Lung (tissue), 11 donors: ENCODE measurements at regions not wholly inside any gene's neighbourhood (a gene's known extent, or its start where the extent isn't known, plus 50 kb on each side); places are given as distances from the start of the nearest gene placed in this dataset.

Experiments
- ATAC-seq: fragments of 200-7000 bp; cut with Tn5 transposase; one replicate; pipeline ENCODE4 v1.9.1; 2020; ENCODE audit warnings: moderate number of reproducible peaks; ENCODE audit not compliant: insufficient read depth, low FRiP score
- DNase-seq, 3 donors: peaks; one replicate each; pipeline ENCODE4 v3.0.0-alpha.2; 2013 to 2017
- H3K27ac ChIP-seq, 2 donors: one replicate each; pipeline ENCODE4 v1.5.1; 2013; ENCODE audit warnings: mild to moderate bottlenecking in 2 of 2, moderate library complexity in 2 of 2, control low read depth in 1 of 2, inconsistent platforms in 1 of 2, low read depth in 1 of 2, low read length in 1 of 2
- H3K27me3 ChIP-seq, 3 donors: one replicate each; pipeline ENCODE4 v1.5.1; 2013; ENCODE audit warnings: low read length in 2 of 3; ENCODE audit not compliant: control insufficient read depth in 3 of 3, insufficient read depth in 3 of 3
- H3K36me3 ChIP-seq, 4 donors: one replicate each; pipeline ENCODE4 v1.5.1; 2013; ENCODE audit warnings: low read length in 4 of 4, mild to moderate bottlenecking in 1 of 4, moderate library complexity in 1 of 4; ENCODE audit not compliant: control insufficient read depth in 4 of 4, insufficient read depth in 4 of 4
- H3K4me1 ChIP-seq, 5 donors: one replicate each; pipeline ENCODE4 v1.5.1; 2013; ENCODE audit warnings: low read length in 5 of 5, mild to moderate bottlenecking in 2 of 5, moderate library complexity in 1 of 5; ENCODE audit not compliant: control insufficient read depth in 5 of 5, insufficient read depth in 5 of 5
- H3K4me3 ChIP-seq: one replicate; pipeline ENCODE4 v1.5.1; 2013; ENCODE audit warnings: mild to moderate bottlenecking, control low read depth, moderate library complexity
- H3K9ac ChIP-seq, 2 donors: one replicate each; pipeline ENCODE4 v1.5.1; 2013; ENCODE audit warnings: low read length in 2 of 2, control low read depth in 1 of 2; ENCODE audit not compliant: insufficient read depth in 1 of 2
- H3K9me3 ChIP-seq, 4 donors: one replicate each; pipeline ENCODE4 v1.5.1; 2013; ENCODE audit warnings: low read length in 3 of 4, mild to moderate bottlenecking in 1 of 4, moderate library complexity in 1 of 4; ENCODE audit not compliant: control insufficient read depth in 4 of 4, insufficient read depth in 3 of 4
- WGBS, 2 donors: extraction: QIAGEN DNeasy Blood & Tissue Kit; methylation state at CpG; one replicate each; pipeline ENCODE4 v1.1.7; 2013; 5-methylcytosine and 5-hydroxymethylcytosine counted together
- TF ChIP-seq, protein P1 (sequence below): IDR thresholded peaks from 2 replicates; pipeline ENCODE4 v1.5.1; 2012; ENCODE audit warnings: mild to moderate bottlenecking; ENCODE audit errors: control extremely low read depth, extremely low read depth
- donor health status: control.
- donor health status: control.
- donor health status: Bipolar disorder and iron deficiency.
- donor health status: healthy.
- donor health status: DM: yes; HTN: yes; CAD: no.

DNA sequence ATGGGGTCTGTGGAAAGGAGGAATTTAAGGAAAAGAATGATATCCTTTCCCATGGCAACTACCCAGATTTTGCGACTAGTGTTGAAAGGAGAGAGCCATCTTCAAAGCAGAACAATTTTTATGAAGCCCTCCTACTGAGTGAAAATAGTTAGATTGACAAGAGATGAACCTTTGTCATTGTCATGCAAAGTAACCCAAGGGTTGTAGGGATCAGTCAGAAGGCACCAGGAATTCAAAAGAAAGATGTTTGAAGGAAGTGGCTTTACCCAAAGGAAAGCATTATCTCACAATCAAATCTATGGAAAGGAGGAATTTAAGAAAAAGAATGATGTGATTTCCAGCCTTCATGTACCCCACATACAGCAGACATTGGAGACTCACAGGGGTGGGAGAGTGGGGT, 544.4 kb downstream of the IPMK start:
- Histone ChIP-seq H3K9ac (no peak overlapping the region), H3K27ac (no peak overlapping the region), H3K4me1 (no peaks in the 10 kb centered on the region), H3K9me3 (no peaks in the 10 kb centered on the region), H3K4me3 (no peak overlapping the region), H3K27me3 (no peaks in the 10 kb centered on the region), H3K36me3 (no peaks in the 10 kb centered on the region)
- ATAC-seq (no peak), DNase-seq (no peak)
- TF ChIP-seq, protein P1, sequence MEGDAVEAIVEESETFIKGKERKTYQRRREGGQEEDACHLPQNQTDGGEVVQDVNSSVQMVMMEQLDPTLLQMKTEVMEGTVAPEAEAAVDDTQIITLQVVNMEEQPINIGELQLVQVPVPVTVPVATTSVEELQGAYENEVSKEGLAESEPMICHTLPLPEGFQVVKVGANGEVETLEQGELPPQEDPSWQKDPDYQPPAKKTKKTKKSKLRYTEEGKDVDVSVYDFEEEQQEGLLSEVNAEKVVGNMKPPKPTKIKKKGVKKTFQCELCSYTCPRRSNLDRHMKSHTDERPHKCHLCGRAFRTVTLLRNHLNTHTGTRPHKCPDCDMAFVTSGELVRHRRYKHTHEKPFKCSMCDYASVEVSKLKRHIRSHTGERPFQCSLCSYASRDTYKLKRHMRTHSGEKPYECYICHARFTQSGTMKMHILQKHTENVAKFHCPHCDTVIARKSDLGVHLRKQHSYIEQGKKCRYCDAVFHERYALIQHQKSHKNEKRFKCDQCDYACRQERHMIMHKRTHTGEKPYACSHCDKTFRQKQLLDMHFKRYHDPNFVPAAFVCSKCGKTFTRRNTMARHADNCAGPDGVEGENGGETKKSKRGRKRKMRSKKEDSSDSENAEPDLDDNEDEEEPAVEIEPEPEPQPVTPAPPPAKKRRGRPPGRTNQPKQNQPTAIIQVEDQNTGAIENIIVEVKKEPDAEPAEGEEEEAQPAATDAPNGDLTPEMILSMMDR: no peak
- 82 to 94% methylated on average over 1 of the region's 1 CpG for WGBS, 2 donors

DNA sequence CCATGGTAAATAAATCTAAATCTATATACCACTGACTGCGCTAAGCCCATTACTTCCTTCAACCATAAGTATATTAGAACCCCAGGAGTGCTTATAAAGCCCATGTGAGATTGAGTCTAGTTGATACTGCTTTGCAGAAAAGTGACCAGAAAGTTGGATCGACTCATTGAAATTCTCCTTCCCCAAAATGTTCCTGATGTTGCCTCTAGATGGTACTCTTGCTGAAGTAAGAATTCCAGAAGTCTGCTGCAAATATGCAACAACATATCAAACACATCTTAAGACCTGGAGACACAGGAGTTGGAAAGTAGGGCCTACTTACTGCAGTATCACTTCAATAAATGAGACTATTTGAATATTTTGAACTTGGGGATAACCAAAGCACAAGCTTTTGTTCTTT, 550.8 kb downstream of the IPMK start:
- Histone ChIP-seq H3K9ac (no peak overlapping the region), H3K27ac (no peak overlapping the region), H3K9me3 (no peaks in the 10 kb centered on the region), H3K4me1 (no peaks in the 10 kb centered on the region), H3K4me3 (no peak overlapping the region), H3K27me3 (no peaks in the 10 kb centered on the region), H3K36me3 (no peaks in the 10 kb centered on the region)
- ATAC-seq (no peak), DNase-seq (peak in 2 of 3 donors; percentile 5 to 16)
- TF ChIP-seq, protein P1: no peak
- 72 to 78% methylated on average over 2 of the region's 2 CpGs for WGBS, 2 donors

DNA sequence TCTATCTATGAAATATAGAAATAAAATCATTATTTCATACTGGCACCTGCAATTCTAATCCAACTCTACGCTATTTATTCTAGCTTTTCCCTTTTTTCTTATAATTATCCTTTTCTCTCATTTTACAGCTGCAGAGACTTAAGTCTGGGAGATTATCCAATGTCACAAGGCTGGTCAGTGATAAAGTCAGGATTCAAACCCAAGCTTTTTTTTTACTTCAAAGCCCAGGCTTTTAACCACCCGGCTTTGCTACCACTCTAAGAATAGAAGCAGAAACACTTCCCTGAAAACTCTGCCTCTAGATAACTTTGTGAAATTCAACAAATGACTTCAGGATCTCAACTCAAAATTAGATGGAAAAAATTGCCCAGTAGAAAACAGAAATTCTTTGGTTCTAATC, 552.5 kb downstream of the IPMK start:
- 73 to 86% methylated on average over 2 of the region's 2 CpGs for WGBS, 2 donors
- H3K36me3 ChIP-seq: no peaks in the 10 kb centered on the region
- H3K4me1 ChIP-seq: no peaks in the 10 kb centered on the region
- no peaks in the 10 kb centered on the region for H3K27me3 ChIP-seq
- TF ChIP-seq, protein P1: no peak
- no peak for DNase-seq
- no peaks in the 10 kb centered on the region for H3K9me3 ChIP-seq
- no peak overlapping the region for H3K4me3 ChIP-seq
- H3K27ac ChIP-seq: no peak overlapping the region
- no peak for ATAC-seq
- no peak overlapping the region for H3K9ac ChIP-seq

DNA sequence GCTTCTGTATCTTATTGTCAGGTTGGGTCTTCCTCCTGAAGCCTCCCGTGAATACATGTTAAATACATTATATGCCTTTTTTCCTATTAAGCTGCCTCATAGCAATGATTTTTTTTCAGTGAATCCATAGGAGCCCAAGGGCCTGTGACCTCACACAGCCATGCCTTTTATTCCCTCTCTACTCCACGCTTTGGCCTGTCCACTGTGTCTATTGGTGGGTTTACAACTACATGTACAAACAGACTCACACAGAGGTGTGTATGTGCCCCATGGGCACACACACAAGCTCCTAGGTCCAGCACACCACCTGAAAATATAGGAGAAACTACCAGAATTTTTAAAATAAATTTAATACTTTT, 560.4 kb downstream of the IPMK start:
- H3K27ac ChIP-seq: no peak overlapping the region
- no peaks in the 10 kb centered on the region for H3K4me1 ChIP-seq
- H3K36me3 ChIP-seq: no peaks in the 10 kb centered on the region
- H3K9ac ChIP-seq: no peak overlapping the region
- H3K9me3 ChIP-seq: no peaks in the 10 kb centered on the region
- DNase-seq (no peak), ATAC-seq (no peak)
- TF ChIP-seq, protein P1: no peak
- no peaks in the 10 kb centered on the region for H3K27me3 ChIP-seq
- no peak overlapping the region for H3K4me3 ChIP-seq
- 42 to 63% methylated on average over 2 of the region's 2 CpGs for WGBS, 2 donors
